B cell (primary cell): ENCODE measurements at regions not wholly inside any gene's neighbourhood (a gene's known extent, or its start where the extent isn't known, plus 50 kb on each side); places are given as distances from the start of the nearest gene placed in this dataset.

ENCODE experiments used
- ATAC-seq: fragments of 200-7000 bp; cut with Tn5 transposase; one replicate; pipeline ENCODE4 v1.10.0; 2021; ENCODE audit warnings: low read depth, mild to moderate bottlenecking, moderate number of reproducible peaks, moderate library complexity
- CTCF ChIA-PET: fragments of 350-600 bp; sonication (Branson Sonifier 250); formaldehyde crosslinking; loops from one replicate; lab custom pipeline; 2021; ENCODE audit warnings: antibody characterized with exemption, inconsistent platforms; lab: Charles Lee
- POLR2A ChIA-PET: fragments of 350-600 bp; sonication (Branson Sonifier 250); formaldehyde crosslinking; loops from one replicate; lab custom pipeline; 2021; ENCODE audit warnings: antibody characterized with exemption; lab: Charles Lee
- DNase-seq: peaks from one replicate; pipeline ENCODE4 v3.0.0; 2013
- H2AFZ ChIP-seq: 2 replicates; pipeline ENCODE4 v1.6.1; 2012; ENCODE audit warnings: mild to moderate bottlenecking, low read depth, low read length; ENCODE audit not compliant: insufficient read depth, poor library complexity, severe bottlenecking
- H3K27ac ChIP-seq, 2 donors: 1 replicate in 1 of 2; 2 replicates in 1 of 2; pipeline ENCODE4 v1.5.1; 2012 to 2013; ENCODE audit warnings: low read length in 2 of 2, mild to moderate bottlenecking in 2 of 2, moderate library complexity in 1 of 2
- H3K27me3 ChIP-seq, 4 experiments: fragments of 200-600 bp in 1 of 4; sonication (generic) in 1 of 4; replicated peaks in 1 of 4; 1 replicate in 2 of 4; 2 replicates in 2 of 4; pipeline versions ENCODE4 v1.6.1 to v1.7.0; 2013 to 2016; ENCODE audit warnings: low read length in 3 of 4, mild to moderate bottlenecking in 2 of 4, mixed read lengths in 1 of 4, moderate library complexity in 1 of 4; ENCODE audit not compliant: insufficient read depth in 4 of 4, control insufficient read depth in 3 of 4; ENCODE audit errors: control extremely low read depth in 1 of 4
- H3K36me3 ChIP-seq, 2 experiments: replicated peaks in 1 of 2; 1 replicate in 1 of 2; 2 replicates in 1 of 2; pipeline versions ENCODE4 v1.6.1 to v1.7.1; 2013; ENCODE audit warnings: low read length in 1 of 2; ENCODE audit not compliant: insufficient read depth in 2 of 2, control insufficient read depth in 1 of 2; ENCODE audit errors: control extremely low read depth in 1 of 2, extremely low read depth in 1 of 2
- H3K4me1 ChIP-seq, 2 donors: fragments of 200-600 bp in 1 of 2; sonication (generic) in 1 of 2; 1 replicate in 1 of 2; 2 replicates in 1 of 2; pipeline versions ENCODE4 v1.5.1 to v1.6.1; 2013 to 2017; ENCODE audit warnings: low read length in 2 of 2; ENCODE audit not compliant: control insufficient read depth in 2 of 2, insufficient read depth in 2 of 2
- H3K4me2 ChIP-seq: replicated peaks from 2 replicates; pipeline ENCODE3; 2012; ENCODE audit warnings: mild to moderate bottlenecking, low read depth, low read length; ENCODE audit not compliant: poor library complexity, severe bottlenecking
- H3K4me3 ChIP-seq, 5 experiments: fragments of 200-600 bp in 1 of 5; sonication (generic) in 1 of 5; 1 replicate in 3 of 5; 2 replicates in 2 of 5; pipeline versions ENCODE4 v1.5.1 to v1.7.0; 2011 to 2016; ENCODE audit warnings: low read length in 4 of 5, mild to moderate bottlenecking in 4 of 5, low read depth in 2 of 5, control low read depth in 1 of 5, moderate library complexity in 1 of 5; ENCODE audit not compliant: insufficient read depth in 1 of 5; ENCODE audit errors: control extremely low read depth in 1 of 5, extremely low read depth in 1 of 5
- H3K79me2 ChIP-seq: fragments of 200-600 bp; sonication (generic); one replicate; pipeline ENCODE4 v1.6.0; 2016; ENCODE audit warnings: low read length; ENCODE audit not compliant: control insufficient read depth, insufficient read depth
- H3K9ac ChIP-seq: fragments of 200-600 bp; sonication (generic); 2 replicates; pipeline ENCODE4 v1.6.1; 2017; ENCODE audit warnings: mild to moderate bottlenecking, low read length, moderate library complexity
- H3K9me3 ChIP-seq, 3 donors: one replicate each; pipeline versions ENCODE4 v1.6.1 to v1.7.1; 2013; ENCODE audit warnings: low read length in 2 of 3; ENCODE audit not compliant: control insufficient read depth in 2 of 3, insufficient read depth in 1 of 3; ENCODE audit errors: control extremely low read depth in 1 of 3
- H4K20me1 ChIP-seq: 2 replicates; pipeline ENCODE4 v1.6.0; 2012; ENCODE audit warnings: mild to moderate bottlenecking, low read length; ENCODE audit not compliant: insufficient read depth, control insufficient read depth, poor library complexity, severe bottlenecking
- H3K27ac Mint-ChIP-seq: one replicate; pipeline ENCODE4 v1.8.0; 2021; ENCODE audit warnings: mixed read lengths
- H3K27me3 Mint-ChIP-seq: one replicate; pipeline ENCODE4 v1.8.0; 2021; ENCODE audit warnings: mixed read lengths
- H3K4me1 Mint-ChIP-seq: one replicate; pipeline ENCODE4 v1.8.0; 2021; ENCODE audit warnings: mixed read lengths
- H3K4me3 Mint-ChIP-seq: one replicate; pipeline ENCODE4 v1.8.0; 2021; ENCODE audit warnings: mixed read lengths
- H3K9me3 Mint-ChIP-seq: one replicate; pipeline ENCODE4 v1.8.0; 2022; ENCODE audit warnings: mixed read lengths; ENCODE audit not compliant: insufficient read depth
- EZH2 ChIP-seq: IDR thresholded peaks from 2 replicates; pipeline ENCODE4 v1.6.1; 2012; ENCODE audit warnings: borderline replicate concordance, low read depth, mild to moderate bottlenecking, moderate library complexity, low read length; ENCODE audit not compliant: insufficient read depth, poor library complexity, severe bottlenecking
- WGBS: methylation state at CpG from one replicate; pipeline ENCODE4 v1.1.5; 2013; ENCODE audit warnings: missing lambda C conversion rate; ENCODE audit not compliant: insufficient coverage; 5-methylcytosine and 5-hydroxymethylcytosine counted together
- intact Hi-C: fragments of 100-400 bp; cut with micrococcal nuclease; formaldehyde crosslinking; loops from one replicate; pipeline ENCODE4 v1.10.0; 2022
- TF ChIP-seq, protein P1 (sequence below): fragments of 200-600 bp; IDR thresholded peaks from one replicate; pipeline ENCODE4 v1.8.0; 2022; ENCODE audit warnings: antibody characterized with exemption, mild to moderate bottlenecking

- Histone ChIP-seq H3K4me2 (no peak overlapping the region), H3K27ac (no peak overlapping the region), H3K79me2 (no peaks in the 10 kb centered on the region), H2AFZ (no peak overlapping the region), H3K36me3 (no peaks in the 10 kb centered on the region), H3K9me3 (no peaks in the 10 kb centered on the region), H3K9ac (no peak overlapping the region), H3K4me3 (no peak overlapping the region), H3K4me1 (no peaks in the 10 kb centered on the region), H4K20me1 (no peaks in the 10 kb centered on the region), H3K27me3 (peaks cover 0 to 7% (median 4%) of the 10 kb centered on the region in 4 experiments)
- peaks cover 58% of the 10 kb centered on the region for H3K27me3 Mint-ChIP-seq
- intact Hi-C loops, result no loop called here
- ATAC-seq (no peak), DNase-seq (no peak)
- H3K4me1 Mint-ChIP-seq, result no peaks in the 10 kb centered on the region
- no peak overlapping the region for H3K4me3 Mint-ChIP-seq
- CTCF ChIA-PET, result no interaction called here
- H3K27ac Mint-ChIP-seq, result no peak overlapping the region
- 81% methylated on average over 2 of the region's 2 CpGs for WGBS
- TF ChIP-seq, protein P1, sequence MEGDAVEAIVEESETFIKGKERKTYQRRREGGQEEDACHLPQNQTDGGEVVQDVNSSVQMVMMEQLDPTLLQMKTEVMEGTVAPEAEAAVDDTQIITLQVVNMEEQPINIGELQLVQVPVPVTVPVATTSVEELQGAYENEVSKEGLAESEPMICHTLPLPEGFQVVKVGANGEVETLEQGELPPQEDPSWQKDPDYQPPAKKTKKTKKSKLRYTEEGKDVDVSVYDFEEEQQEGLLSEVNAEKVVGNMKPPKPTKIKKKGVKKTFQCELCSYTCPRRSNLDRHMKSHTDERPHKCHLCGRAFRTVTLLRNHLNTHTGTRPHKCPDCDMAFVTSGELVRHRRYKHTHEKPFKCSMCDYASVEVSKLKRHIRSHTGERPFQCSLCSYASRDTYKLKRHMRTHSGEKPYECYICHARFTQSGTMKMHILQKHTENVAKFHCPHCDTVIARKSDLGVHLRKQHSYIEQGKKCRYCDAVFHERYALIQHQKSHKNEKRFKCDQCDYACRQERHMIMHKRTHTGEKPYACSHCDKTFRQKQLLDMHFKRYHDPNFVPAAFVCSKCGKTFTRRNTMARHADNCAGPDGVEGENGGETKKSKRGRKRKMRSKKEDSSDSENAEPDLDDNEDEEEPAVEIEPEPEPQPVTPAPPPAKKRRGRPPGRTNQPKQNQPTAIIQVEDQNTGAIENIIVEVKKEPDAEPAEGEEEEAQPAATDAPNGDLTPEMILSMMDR, result no peak
- no peak for TF ChIP-seq EZH2
- H3K9me3 Mint-ChIP-seq, result no peaks in the 10 kb centered on the region
- POLR2A ChIA-PET, result no interaction called here
These were observed 203.2 kb downstream of the SETD4 start for GRCh38 chr21:35857095-35857494.

GRCh38 chr21:35855484-35855883 is 204.8 kb downstream of the SETD4 start:
- Mint-ChIP-seq H3K4me3 (no peak overlapping the region), H3K27ac (no peak overlapping the region)

More at GRCh38 chr21:35855484-35855883, 204.8 kb downstream of the SETD4 start:
- ChIA-PET CTCF (interaction anchor here (1.2 kb wide), 1 partner anchor 16 kb away, joined by 4 read pairs; no protein-coding TSS in a partner anchor), POLR2A (no interaction called here)
- Histone ChIP-seq H2AFZ (no peak overlapping the region), H3K4me2 (no peak overlapping the region), H3K4me3 (no peak overlapping the region), H3K27me3 (peaks cover 0 to 5% (median 4%) of the 10 kb centered on the region in 4 experiments), H3K4me1 (no peaks in the 10 kb centered on the region), H3K27ac (no peak overlapping the region), H3K36me3 (no peaks in the 10 kb centered on the region), H3K9ac (no peak overlapping the region), H4K20me1 (no peaks in the 10 kb centered on the region), H3K79me2 (no peaks in the 10 kb centered on the region), H3K9me3 (no peaks in the 10 kb centered on the region)
- peaks cover 55% of the 10 kb centered on the region for H3K27me3 Mint-ChIP-seq
- intact Hi-C loops, result no loop called here
- no peak for DNase-seq
- no CpG with 5 or more reads among the region's 2 CpGs for WGBS
- TF ChIP-seq, protein P1, result no peak
- TF ChIP-seq EZH2, result no peak
- H3K9me3 Mint-ChIP-seq, result no peaks in the 10 kb centered on the region
- no peak for ATAC-seq
- H3K4me1 Mint-ChIP-seq, result no peaks in the 10 kb centered on the region
